ENCODE measurements at regions not wholly inside any gene's neighbourhood (a gene's known extent, or its start where the extent isn't known, plus 50 kb on each side); places are given as distances from the start of the nearest gene placed in this dataset.

DNA sequence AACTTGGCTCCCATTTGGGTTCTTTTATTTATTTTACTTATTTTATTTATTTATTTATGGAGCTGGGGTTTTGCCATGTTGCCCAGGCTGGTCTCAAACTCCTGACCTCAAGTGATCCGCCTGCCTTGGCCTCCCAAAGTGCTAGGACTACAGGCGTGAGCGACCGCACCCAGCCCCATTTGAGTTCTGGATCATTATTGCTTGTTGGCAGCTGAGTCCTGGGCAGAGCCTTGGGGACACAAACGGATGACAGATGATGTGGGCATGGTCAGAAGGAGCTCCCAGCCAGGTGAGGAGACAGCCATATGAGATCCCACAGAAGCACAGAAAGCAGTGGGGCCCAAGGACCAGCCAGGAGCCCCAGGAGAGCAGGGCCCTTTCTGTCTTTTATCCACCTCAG is 254.0 kb downstream of the MATN1 start:
- no peak for FAIRE-seq
- in situ Hi-C loops (cut with MboI) = no loop called here
- no peaks in the 10 kb centered on the region for H3K4me1 ChIP-seq (ENCODE audit: control insufficient read depth, insufficient read depth, low read length)
- 30% methylated on average over 5 of the region's 5 CpGs for WGBS (ENCODE audit: insufficient coverage, insufficient replicate concordance, low lambda C conversion rate, missing lambda C conversion rate)
- POLR2A ChIA-PET = no interaction called here
- H3K9ac ChIP-seq (ENCODE audit: control insufficient read depth, insufficient read depth, low read length) = no peak overlapping the region
- RAD21 ChIA-PET (ENCODE audit: unreplicated experiment) = no interaction called here
- CTCF ChIA-PET = no interaction called here
- no peak overlapping the region for H3K4me2 ChIP-seq (ENCODE audit: control insufficient read depth, insufficient read depth)
- no peak overlapping the region for H3K4me3 ChIP-seq
- SMC1A ChIA-PET (ENCODE audit: uncharacterized antibody, unreplicated experiment) = no interaction called here
- H2AFZ ChIP-seq (ENCODE audit: control insufficient read depth, low read depth, low read length) = no peak overlapping the region
- ATAC-seq = no peak
- intact Hi-C loops (cut with micrococcal nuclease; ENCODE audit: unreplicated experiment) = no loop called here
- H3K36me3 ChIP-seq (ENCODE audit: control insufficient read depth in 2 of 2, insufficient read depth in 2 of 2, low read length in 1 of 2) = no peaks in the 10 kb centered on the region
- H4K20me1 ChIP-seq (ENCODE audit: control insufficient read depth, insufficient read depth) = no peaks in the 10 kb centered on the region; the same call in 1 of the 2 replicates
- H3K27ac ChIP-seq (ENCODE audit: control insufficient read depth, insufficient read depth) = no peak overlapping the region
- no peaks in the 10 kb centered on the region for H3K9me3 ChIP-seq (replicated peaks; ENCODE audit: control insufficient read depth, insufficient read depth, low read length)
- no peak for TF ChIP-seq ZSCAN29 (IDR thresholded peaks at IDR 0.05)
- TF ChIP-seq RB1 (IDR thresholded peaks at IDR 0.05; ENCODE audit: borderline replicate concordance) = no peak
- no peak for TF ChIP-seq MEF2B (IDR thresholded peaks at IDR 0.05; ENCODE audit: partially characterized antibody, poor library complexity, severe bottlenecking)
- no peak for TF ChIP-seq STAT1 (conservative IDR thresholded peaks at IDR 0.05)
- TF ChIP-seq, protein P1, sequence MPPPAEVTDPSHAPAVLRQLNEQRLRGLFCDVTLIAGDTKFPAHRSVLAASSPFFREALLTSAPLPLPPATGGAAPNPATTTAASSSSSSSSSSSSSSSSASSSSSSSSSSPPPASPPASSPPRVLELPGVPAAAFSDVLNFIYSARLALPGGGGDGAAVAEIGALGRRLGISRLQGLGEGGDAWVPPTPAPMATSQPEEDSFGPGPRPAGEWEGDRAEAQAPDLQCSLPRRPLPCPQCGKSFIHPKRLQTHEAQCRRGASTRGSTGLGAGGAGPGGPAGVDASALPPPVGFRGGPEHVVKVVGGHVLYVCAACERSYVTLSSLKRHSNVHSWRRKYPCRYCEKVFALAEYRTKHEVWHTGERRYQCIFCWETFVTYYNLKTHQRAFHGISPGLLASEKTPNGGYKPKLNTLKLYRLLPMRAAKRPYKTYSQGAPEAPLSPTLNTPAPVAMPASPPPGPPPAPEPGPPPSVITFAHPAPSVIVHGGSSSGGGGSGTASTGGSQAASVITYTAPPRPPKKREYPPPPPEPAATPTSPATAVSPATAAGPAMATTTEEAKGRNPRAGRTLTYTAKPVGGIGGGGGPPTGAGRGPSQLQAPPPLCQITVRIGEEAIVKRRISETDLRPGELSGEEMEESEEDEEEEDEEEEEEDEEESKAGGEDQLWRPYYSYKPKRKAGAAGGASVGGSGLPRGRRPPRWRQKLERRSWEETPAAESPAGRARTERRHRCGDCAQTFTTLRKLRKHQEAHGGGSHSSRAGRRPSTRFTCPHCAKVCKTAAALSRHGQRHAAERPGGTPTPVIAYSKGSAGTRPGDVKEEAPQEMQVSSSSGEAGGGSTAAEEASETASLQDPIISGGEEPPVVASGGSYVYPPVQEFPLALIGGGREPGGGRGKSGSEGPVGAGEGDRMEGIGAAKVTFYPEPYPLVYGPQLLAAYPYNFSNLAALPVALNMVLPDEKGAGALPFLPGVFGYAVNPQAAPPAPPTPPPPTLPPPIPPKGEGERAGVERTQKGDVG (CRISPR knock-in tag; IDR thresholded peaks at IDR 0.05) = no peak
- DNase-seq (ENCODE audit: low read depth, low spot score) = no peak
- H3K27me3 ChIP-seq (replicated peaks in 1 of 2; ENCODE audit: control insufficient read depth in 2 of 2, insufficient read depth in 2 of 2, low read length in 1 of 2) = no peaks in the 10 kb centered on the region; a peak in 1 of 4 replicates
- H3K79me2 ChIP-seq (ENCODE audit: control insufficient read depth, insufficient read depth, low read length) = no peaks in the 10 kb centered on the region
- BruUV-seq (replicated peaks) = no TSS peak

DNA sequence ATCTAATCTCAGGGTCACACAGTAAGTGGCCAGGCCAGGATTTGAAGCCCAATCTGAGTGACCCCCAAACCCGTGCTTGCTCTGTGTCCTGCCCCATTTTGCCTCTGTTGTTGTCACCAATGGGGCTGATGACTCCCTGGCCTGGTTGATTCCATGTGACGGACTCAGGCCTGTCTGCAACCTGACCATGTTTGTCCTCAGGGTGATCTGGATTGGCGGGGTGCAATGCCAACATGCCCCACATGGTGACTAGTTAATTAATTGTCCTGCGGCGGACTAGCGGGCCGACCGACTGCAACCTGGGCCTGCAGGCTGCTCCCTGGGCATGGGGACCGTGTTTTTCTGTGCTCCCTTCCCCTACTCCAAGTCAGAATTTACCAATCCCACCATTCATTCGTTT is 256.3 kb downstream of the MATN1 start:
- Histone ChIP-seq H3K36me3 (ENCODE audit: control insufficient read depth in 2 of 2, insufficient read depth in 2 of 2, low read length in 1 of 2) (no peaks in the 10 kb centered on the region), H3K79me2 (ENCODE audit: control insufficient read depth, insufficient read depth, low read length) (no peaks in the 10 kb centered on the region), H3K9me3 (replicated peaks; ENCODE audit: control insufficient read depth, insufficient read depth, low read length) (no peaks in the 10 kb centered on the region), H3K27ac (ENCODE audit: control insufficient read depth, insufficient read depth) (no peak overlapping the region), H3K27me3 (replicated peaks in 1 of 2; ENCODE audit: control insufficient read depth in 2 of 2, insufficient read depth in 2 of 2, low read length in 1 of 2) (no peaks in the 10 kb centered on the region), H3K4me3 (no peak overlapping the region), H3K4me1 (ENCODE audit: control insufficient read depth, insufficient read depth, low read length) (no peaks in the 10 kb centered on the region), H3K9ac (ENCODE audit: control insufficient read depth, insufficient read depth, low read length) (no peak overlapping the region), H4K20me1 (ENCODE audit: control insufficient read depth, insufficient read depth) (no peaks in the 10 kb centered on the region; the same call in 1 of the 2 replicates), H3K4me2 (ENCODE audit: control insufficient read depth, insufficient read depth) (no peak overlapping the region), H2AFZ (ENCODE audit: control insufficient read depth, low read depth, low read length) (no peak overlapping the region)
- in situ Hi-C loops (cut with MboI) = no loop called here
- ChIA-PET CTCF (no interaction called here), RAD21 (ENCODE audit: unreplicated experiment) (no interaction called here), SMC1A (ENCODE audit: uncharacterized antibody, unreplicated experiment) (no interaction called here), POLR2A (no interaction called here)
- intact Hi-C loops (cut with micrococcal nuclease; ENCODE audit: unreplicated experiment) = no loop called here
- DNase-seq (ENCODE audit: low read depth, low spot score) = no peak
- ATAC-seq = no peak
- no TSS peak for BruUV-seq (replicated peaks)
- 29% methylated on average over 10 of the region's 10 CpGs for WGBS (ENCODE audit: insufficient coverage, insufficient replicate concordance, low lambda C conversion rate, missing lambda C conversion rate)
- FAIRE-seq = no peak
- TF ChIP-seq GABPA (IDR thresholded peaks at IDR 0.05; ENCODE audit: low read depth) = no peak
- no peak for TF ChIP-seq RBBP5 (conservative IDR thresholded peaks at IDR 0.05)
- TF ChIP-seq, protein P2, sequence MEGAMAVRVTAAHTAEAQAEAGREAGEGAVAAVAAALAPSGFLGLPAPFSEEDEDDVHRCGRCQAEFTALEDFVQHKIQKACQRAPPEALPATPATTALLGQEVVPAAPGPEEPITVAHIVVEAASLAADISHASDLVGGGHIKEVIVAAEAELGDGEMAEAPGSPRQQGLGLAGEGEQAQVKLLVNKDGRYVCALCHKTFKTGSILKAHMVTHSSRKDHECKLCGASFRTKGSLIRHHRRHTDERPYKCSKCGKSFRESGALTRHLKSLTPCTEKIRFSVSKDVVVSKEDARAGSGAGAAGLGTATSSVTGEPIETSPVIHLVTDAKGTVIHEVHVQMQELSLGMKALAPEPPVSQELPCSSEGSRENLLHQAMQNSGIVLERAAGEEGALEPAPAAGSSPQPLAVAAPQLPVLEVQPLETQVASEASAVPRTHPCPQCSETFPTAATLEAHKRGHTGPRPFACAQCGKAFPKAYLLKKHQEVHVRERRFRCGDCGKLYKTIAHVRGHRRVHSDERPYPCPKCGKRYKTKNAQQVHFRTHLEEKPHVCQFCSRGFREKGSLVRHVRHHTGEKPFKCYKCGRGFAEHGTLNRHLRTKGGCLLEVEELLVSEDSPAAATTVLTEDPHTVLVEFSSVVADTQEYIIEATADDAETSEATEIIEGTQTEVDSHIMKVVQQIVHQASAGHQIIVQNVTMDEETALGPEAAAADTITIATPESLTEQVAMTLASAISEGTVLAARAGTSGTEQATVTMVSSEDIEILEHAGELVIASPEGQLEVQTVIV (IDR thresholded peaks at IDR 0.05; ENCODE audit: borderline replicate concordance, partially characterized antibody) = no peak
- TF ChIP-seq NFYA (IDR thresholded peaks at IDR 0.05; ENCODE audit: borderline replicate concordance, low read depth, low read length) = no peak
- TF ChIP-seq IKZF1 (conservative IDR thresholded peaks at IDR 0.05) = no peak
- TF ChIP-seq MTA3 (IDR thresholded peaks at IDR 0.05; ENCODE audit: borderline replicate concordance, low read length) = no peak
- no peak for TF ChIP-seq FOS (IDR thresholded peaks at IDR 0.05; ENCODE audit: borderline replicate concordance, extremely low read depth, insufficient read length)
- TF ChIP-seq SMAD5 (IDR thresholded peaks at IDR 0.05; ENCODE audit: low read depth) = no peak
